A673 (cell line): ENCODE measurements at regions not wholly inside any gene's neighbourhood (a gene's known extent, or its start where the extent isn't known, plus 50 kb on each side); places are given as distances from the start of the nearest gene placed in this dataset.

Experiments used
- EZH2 ChIP-seq: fragments of 200-600 bp; sonication (generic); IDR thresholded peaks from 2 replicates; pipeline ENCODE4 v1.6.1; 2017; ENCODE audit warnings: borderline replicate concordance, low read depth, mild to moderate bottlenecking, mixed read lengths, antibody characterized with exemption, low read length; ENCODE audit not compliant: poor library complexity, severe bottlenecking
- TF ChIP-seq, protein P1 (sequence below): fragments of 300-800, 200-600 bp; sonication (generic); conservative IDR thresholded peaks from 2 replicates; pipeline ENCODE4 v1.5.1; 2017; ENCODE audit warnings: low read depth, mild to moderate bottlenecking, antibody characterized with exemption, low read length, moderate library complexity, mixed read lengths

DNA sequence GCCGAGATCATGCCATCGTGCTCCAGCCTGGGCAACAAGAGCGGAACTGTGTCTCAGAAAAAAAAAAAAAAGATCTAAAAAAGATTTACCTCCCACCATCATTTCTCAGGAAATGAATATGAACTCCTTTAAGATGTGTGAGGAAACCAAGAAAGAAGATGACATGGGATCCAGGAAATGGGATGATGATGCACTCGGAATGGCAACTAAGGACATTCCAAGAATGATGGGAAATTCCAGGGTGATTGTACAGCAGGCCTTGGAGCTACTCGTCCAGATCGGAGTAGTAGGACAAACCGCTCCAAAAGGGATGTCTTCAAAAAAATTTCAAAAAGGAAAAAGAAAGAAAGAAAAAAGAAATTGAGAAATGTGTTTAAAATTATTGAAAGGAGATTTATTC, 84.9 kb upstream of the PMAIP1 start:
- TF ChIP-seq, protein P1, sequence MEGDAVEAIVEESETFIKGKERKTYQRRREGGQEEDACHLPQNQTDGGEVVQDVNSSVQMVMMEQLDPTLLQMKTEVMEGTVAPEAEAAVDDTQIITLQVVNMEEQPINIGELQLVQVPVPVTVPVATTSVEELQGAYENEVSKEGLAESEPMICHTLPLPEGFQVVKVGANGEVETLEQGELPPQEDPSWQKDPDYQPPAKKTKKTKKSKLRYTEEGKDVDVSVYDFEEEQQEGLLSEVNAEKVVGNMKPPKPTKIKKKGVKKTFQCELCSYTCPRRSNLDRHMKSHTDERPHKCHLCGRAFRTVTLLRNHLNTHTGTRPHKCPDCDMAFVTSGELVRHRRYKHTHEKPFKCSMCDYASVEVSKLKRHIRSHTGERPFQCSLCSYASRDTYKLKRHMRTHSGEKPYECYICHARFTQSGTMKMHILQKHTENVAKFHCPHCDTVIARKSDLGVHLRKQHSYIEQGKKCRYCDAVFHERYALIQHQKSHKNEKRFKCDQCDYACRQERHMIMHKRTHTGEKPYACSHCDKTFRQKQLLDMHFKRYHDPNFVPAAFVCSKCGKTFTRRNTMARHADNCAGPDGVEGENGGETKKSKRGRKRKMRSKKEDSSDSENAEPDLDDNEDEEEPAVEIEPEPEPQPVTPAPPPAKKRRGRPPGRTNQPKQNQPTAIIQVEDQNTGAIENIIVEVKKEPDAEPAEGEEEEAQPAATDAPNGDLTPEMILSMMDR: no peak
- TF ChIP-seq EZH2: no peak
